Ascending aorta (tissue), 2 donors: ENCODE measurements at regions not wholly inside any gene's neighbourhood (a gene's known extent, or its start where the extent isn't known, plus 50 kb on each side); places are given as distances from the start of the nearest gene placed in this dataset.

Experiments
- DNase-seq, 2 donors: peaks; one replicate each; pipeline ENCODE4 v3.0.0-alpha.2; 2019; ENCODE audit warnings: low spot score in 2 of 2
- H3K27ac ChIP-seq, 2 donors: fragments of 200-600 bp; sonication (generic); one replicate each; pipeline ENCODE4 v1.5.1; 2016 to 2017; ENCODE audit warnings: mild to moderate bottlenecking in 1 of 2
- H3K27me3 ChIP-seq: fragments of 200-600 bp; sonication (generic); one replicate; pipeline ENCODE4 v1.5.1; 2017
- H3K36me3 ChIP-seq, 2 donors: fragments of 200-600 bp; sonication (generic); one replicate each; pipeline ENCODE4 v1.5.1; 2016
- H3K4me1 ChIP-seq, 2 donors: fragments of 200-600 bp; sonication (generic); one replicate each; pipeline ENCODE4 v1.5.1; 2016 to 2017; ENCODE audit warnings: mild to moderate bottlenecking in 1 of 2
- H3K4me3 ChIP-seq, 2 donors: fragments of 200-600 bp; sonication (generic); one replicate each; pipeline ENCODE4 v1.5.1; 2016 to 2017; ENCODE audit warnings: mild to moderate bottlenecking in 1 of 2
- H3K9me3 ChIP-seq, 2 donors: fragments of 200-600 bp; sonication (generic); one replicate each; pipeline ENCODE4 v1.5.1; 2016
- CTCF ChIP-seq, 3 experiments: fragments of 200-600 bp in 2 of 3; fragments of 450-650 bp in 1 of 3; sonication (generic) in 2 of 3; IDR thresholded peaks; one replicate each; pipeline ENCODE4 v1.5.1; 2016 to 2019; ENCODE audit warnings: antibody characterized with exemption in 3 of 3, mild to moderate bottlenecking in 1 of 3, moderate library complexity in 1 of 3
- intact Hi-C: fragments of 100-400 bp; cut with DNase I; formaldehyde crosslinking; loops from one replicate; pipeline ENCODE4 v1.15.1; 2023

GRCh38 chr6:137590684-137591083, 96.5 kb upstream of the OLIG3 start:
- TF ChIP-seq CTCF (IDR thresholded peaks at IDR 0.05): no peak
- intact Hi-C loops: no loop called here
- Histone ChIP-seq H3K36me3 (no peaks in the 10 kb centered on the region), H3K4me3 (no peak overlapping the region), H3K27ac (no peak overlapping the region), H3K27me3 (no peaks in the 10 kb centered on the region), H3K4me1 (no peaks in the 10 kb centered on the region), H3K9me3 (peaks cover 0 to 17% of the 10 kb centered on the region in 2 donors)
- no peak for DNase-seq

GRCh38 chr6:137601471-137601870, 107.3 kb upstream of the OLIG3 start:
- TF ChIP-seq CTCF (IDR thresholded peaks at IDR 0.05): no peak
- H3K4me1 ChIP-seq: no peaks in the 10 kb centered on the region
- intact Hi-C loops: no loop called here
- H3K27me3 ChIP-seq: no peaks in the 10 kb centered on the region
- no peak overlapping the region for H3K27ac ChIP-seq
- DNase-seq: no peak
- H3K4me3 ChIP-seq: no peak overlapping the region
- H3K36me3 ChIP-seq: no peaks in the 10 kb centered on the region
- H3K9me3 ChIP-seq: no peaks in the 10 kb centered on the region

GRCh38 chr6:137602313-137603197, 108.4 kb upstream of the OLIG3 start:
- Histone ChIP-seq H3K36me3 (no peaks in the 10 kb centered on the region), H3K27ac (no peak overlapping the region), H3K9me3 (no peaks in the 10 kb centered on the region), H3K4me3 (no peak overlapping the region), H3K4me1 (no peaks in the 10 kb centered on the region), H3K27me3 (no peaks in the 10 kb centered on the region)
- intact Hi-C loops: no loop called here
- no peak for TF ChIP-seq CTCF (IDR thresholded peaks at IDR 0.05)
- DNase-seq: no peak

- Histone ChIP-seq H3K4me3 (no peak overlapping the region), H3K9me3 (no peaks in the 10 kb centered on the region), H3K27me3 (no peaks in the 10 kb centered on the region), H3K36me3 (no peaks in the 10 kb centered on the region), H3K4me1 (no peaks in the 10 kb centered on the region), H3K27ac (no peak overlapping the region)
- intact Hi-C loops: no loop called here
- no peak for TF ChIP-seq CTCF (IDR thresholded peaks at IDR 0.05)
- DNase-seq: no peak
These were observed 116.5 kb upstream of the OLIG3 start for GRCh38 chr6:137610702-137611101.

- Histone ChIP-seq H3K36me3 (no peaks in the 10 kb centered on the region), H3K9me3 (no peaks in the 10 kb centered on the region), H3K27ac (no peak overlapping the region), H3K27me3 (no peaks in the 10 kb centered on the region), H3K4me3 (no peak overlapping the region), H3K4me1 (no peaks in the 10 kb centered on the region)
- no peak for TF ChIP-seq CTCF (IDR thresholded peaks at IDR 0.05)
- DNase-seq: no peak
- intact Hi-C loops: no loop called here
These were observed 129.1 kb upstream of the OLIG3 start for GRCh38 chr6:137623293-137623692.
